ENCODE measurements at regions not wholly inside any gene's neighbourhood (a gene's known extent, or its start where the extent isn't known, plus 50 kb on each side); places are given as distances from the start of the nearest gene placed in this dataset.

DNA sequence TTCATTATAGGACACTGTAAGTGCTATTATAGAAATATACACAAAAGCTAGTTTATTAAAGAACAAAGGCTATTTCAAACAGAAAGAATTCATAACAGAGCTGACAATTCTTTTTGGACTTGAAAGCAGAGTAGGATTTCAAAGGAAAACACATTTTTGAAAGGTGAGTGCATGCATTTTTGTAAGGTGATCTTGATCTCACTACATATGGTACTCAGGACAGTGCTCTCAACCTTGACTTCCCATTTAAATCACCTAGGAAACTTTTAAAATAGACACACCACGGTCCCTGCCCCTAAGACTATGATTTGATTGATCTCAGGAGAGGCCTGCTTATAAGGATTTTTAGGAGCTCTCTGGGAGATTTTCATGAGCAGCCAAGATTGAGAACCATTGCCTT, 1362.0 kb downstream of the CDH8 start:
- TF ChIP-seq, protein P1, sequence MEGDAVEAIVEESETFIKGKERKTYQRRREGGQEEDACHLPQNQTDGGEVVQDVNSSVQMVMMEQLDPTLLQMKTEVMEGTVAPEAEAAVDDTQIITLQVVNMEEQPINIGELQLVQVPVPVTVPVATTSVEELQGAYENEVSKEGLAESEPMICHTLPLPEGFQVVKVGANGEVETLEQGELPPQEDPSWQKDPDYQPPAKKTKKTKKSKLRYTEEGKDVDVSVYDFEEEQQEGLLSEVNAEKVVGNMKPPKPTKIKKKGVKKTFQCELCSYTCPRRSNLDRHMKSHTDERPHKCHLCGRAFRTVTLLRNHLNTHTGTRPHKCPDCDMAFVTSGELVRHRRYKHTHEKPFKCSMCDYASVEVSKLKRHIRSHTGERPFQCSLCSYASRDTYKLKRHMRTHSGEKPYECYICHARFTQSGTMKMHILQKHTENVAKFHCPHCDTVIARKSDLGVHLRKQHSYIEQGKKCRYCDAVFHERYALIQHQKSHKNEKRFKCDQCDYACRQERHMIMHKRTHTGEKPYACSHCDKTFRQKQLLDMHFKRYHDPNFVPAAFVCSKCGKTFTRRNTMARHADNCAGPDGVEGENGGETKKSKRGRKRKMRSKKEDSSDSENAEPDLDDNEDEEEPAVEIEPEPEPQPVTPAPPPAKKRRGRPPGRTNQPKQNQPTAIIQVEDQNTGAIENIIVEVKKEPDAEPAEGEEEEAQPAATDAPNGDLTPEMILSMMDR (IDR thresholded peaks at IDR 0.05; ENCODE audit: low read depth, low read length, poor library complexity, severe bottlenecking): no peak
- no peak for TF ChIP-seq EZH2phosphoT487 (IDR thresholded peaks at IDR 0.05; ENCODE audit: borderline replicate concordance, low read length)
- no peak overlapping the region for H3K4me3 ChIP-seq (ENCODE audit: low read length)
- no peak overlapping the region for H3K27ac ChIP-seq (ENCODE audit: low read depth, low read length)
- no peaks in the 10 kb centered on the region for H3K9me3 ChIP-seq (ENCODE audit: control insufficient read depth, insufficient read depth, low read length)
- no peaks in the 10 kb centered on the region for H3K79me2 ChIP-seq (ENCODE audit: control insufficient read depth, low read length)
- H3K36me3 ChIP-seq (ENCODE audit: control insufficient read depth, low read length): no peaks in the 10 kb centered on the region
- H3K4me1 ChIP-seq (ENCODE audit: control insufficient read depth, low read length): no peaks in the 10 kb centered on the region
- H4K20me1 ChIP-seq (ENCODE audit: control insufficient read depth, insufficient read depth, low read depth, low read length): no peaks in the 10 kb centered on the region
- no peaks in the 10 kb centered on the region for H3F3A ChIP-seq (ENCODE audit: control insufficient read depth, insufficient read depth)
- H3K27me3 ChIP-seq (ENCODE audit: control insufficient read depth, low read length): no peaks in the 10 kb centered on the region
- no peaks in the 10 kb centered on the region for H3K9me2 ChIP-seq (replicated peaks; ENCODE audit: control insufficient read depth, low read length)
- no peak overlapping the region for H3K4me2 ChIP-seq (ENCODE audit: low read length)

DNA sequence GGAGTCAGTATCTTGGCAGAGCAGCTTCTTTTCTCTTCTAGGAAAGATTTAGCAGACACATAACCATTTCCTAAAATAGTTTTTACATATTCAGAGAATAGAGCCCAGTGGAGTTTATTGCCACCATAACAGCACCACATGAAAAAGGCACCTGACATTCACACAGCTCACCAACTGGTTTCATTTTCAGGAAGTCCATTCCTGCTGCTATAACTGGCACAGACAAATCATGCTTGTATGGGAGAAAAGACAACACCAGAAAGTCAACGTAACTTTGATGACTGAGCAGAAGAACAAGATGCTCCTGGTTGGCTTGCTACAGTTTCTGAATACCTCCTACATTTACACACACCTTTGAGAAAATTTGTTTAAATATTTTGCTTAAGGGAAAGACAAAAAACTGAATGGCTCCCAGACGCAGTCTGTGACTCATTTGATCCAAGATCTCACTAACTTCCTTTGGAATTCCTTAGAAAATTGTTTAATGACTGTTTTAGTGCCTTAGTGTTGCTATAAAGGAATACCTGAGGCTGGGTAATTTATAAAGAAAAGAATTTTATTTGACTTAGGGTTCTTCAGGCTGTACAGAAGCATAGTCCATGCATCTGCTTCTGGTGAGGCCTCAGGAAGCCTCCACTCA, 1380.6 kb downstream of the CDH8 start:
- TF ChIP-seq, protein P1 (IDR thresholded peaks at IDR 0.05; ENCODE audit: low read depth, low read length, poor library complexity, severe bottlenecking): no peak
- TF ChIP-seq EZH2phosphoT487 (IDR thresholded peaks at IDR 0.05; ENCODE audit: borderline replicate concordance, low read length): no peak
- H4K20me1 ChIP-seq (ENCODE audit: control insufficient read depth, insufficient read depth, low read depth, low read length): no peaks in the 10 kb centered on the region
- H3K4me2 ChIP-seq (ENCODE audit: low read length): no peak overlapping the region
- no peaks in the 10 kb centered on the region for H3K4me1 ChIP-seq (ENCODE audit: control insufficient read depth, low read length)
- no peak overlapping the region for H3K27ac ChIP-seq (ENCODE audit: low read depth, low read length)
- no peaks in the 10 kb centered on the region for H3K36me3 ChIP-seq (ENCODE audit: control insufficient read depth, low read length)
- H3K9me3 ChIP-seq (ENCODE audit: control insufficient read depth, insufficient read depth, low read length): no peaks in the 10 kb centered on the region
- no peaks in the 10 kb centered on the region for H3K79me2 ChIP-seq (ENCODE audit: control insufficient read depth, low read length)
- H3K27me3 ChIP-seq (ENCODE audit: control insufficient read depth, low read length): no peaks in the 10 kb centered on the region
- no peaks in the 10 kb centered on the region; the same call in 1 of the 2 replicates for H3K9me2 ChIP-seq (replicated peaks; ENCODE audit: control insufficient read depth, low read length)
- no peaks in the 10 kb centered on the region for H3F3A ChIP-seq (ENCODE audit: control insufficient read depth, insufficient read depth)
- no peak overlapping the region for H3K4me3 ChIP-seq (ENCODE audit: low read length)

DNA sequence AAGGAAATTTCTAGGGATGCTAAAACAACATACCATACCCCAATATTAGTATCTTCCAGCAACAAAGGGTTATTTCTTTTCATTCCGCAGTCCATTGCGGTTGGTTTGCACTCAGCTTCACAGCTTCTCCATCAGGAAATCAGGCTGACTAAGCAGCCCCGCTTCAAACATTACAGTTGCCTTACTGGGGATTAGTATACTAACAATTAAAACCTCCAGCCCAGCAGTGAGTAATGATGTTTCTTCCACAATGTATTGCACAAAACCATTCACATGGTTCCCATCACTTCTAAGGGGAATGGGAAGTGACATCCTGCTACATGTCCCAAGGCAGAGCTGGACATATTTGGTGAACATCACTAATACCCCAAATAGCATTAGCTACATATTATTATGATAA, 1384.9 kb downstream of the CDH8 start:
- TF ChIP-seq, protein P1 (IDR thresholded peaks at IDR 0.05; ENCODE audit: low read depth, low read length, poor library complexity, severe bottlenecking): no peak
- no peak for TF ChIP-seq EZH2phosphoT487 (IDR thresholded peaks at IDR 0.05; ENCODE audit: borderline replicate concordance, low read length)
- Histone ChIP-seq H3K9me2 (replicated peaks; ENCODE audit: control insufficient read depth, low read length) (no peaks in the 10 kb centered on the region; the same call in 1 of the 2 replicates), H3K36me3 (ENCODE audit: control insufficient read depth, low read length) (no peaks in the 10 kb centered on the region), H4K20me1 (ENCODE audit: control insufficient read depth, insufficient read depth, low read depth, low read length) (no peaks in the 10 kb centered on the region), H3K9me3 (ENCODE audit: control insufficient read depth, insufficient read depth, low read length) (no peaks in the 10 kb centered on the region), H3K4me2 (ENCODE audit: low read length) (no peak overlapping the region), H3K79me2 (ENCODE audit: control insufficient read depth, low read length) (no peaks in the 10 kb centered on the region), H3K4me3 (ENCODE audit: low read length) (no peak overlapping the region), H3F3A (ENCODE audit: control insufficient read depth, insufficient read depth) (no peaks in the 10 kb centered on the region), H3K27me3 (ENCODE audit: control insufficient read depth, low read length) (no peaks in the 10 kb centered on the region), H3K27ac (ENCODE audit: low read depth, low read length) (no peak overlapping the region), H3K4me1 (ENCODE audit: control insufficient read depth, low read length) (no peaks in the 10 kb centered on the region)

Data from DOHH2 (cell line).